GM12878 (cell line): ENCODE measurements at regions not wholly inside any gene's neighbourhood (a gene's known extent, or its start where the extent isn't known, plus 50 kb on each side); places are given as distances from the start of the nearest gene placed in this dataset.

Experiments
- BRCA1 ChIP-seq: IDR thresholded peaks from 2 replicates; pipeline ENCODE4 v1.6.1; 2011; ENCODE audit warnings: low read depth, low read length, improper control_type of control experiment
- CTCF ChIP-seq, 3 experiments: IDR thresholded peaks in 2 of 3; conservative IDR thresholded peaks in 1 of 3; 2 replicates each; pipeline ENCODE4 v1.5.1; 2011; ENCODE audit warnings: low read depth in 3 of 3, low read length in 3 of 3, mild to moderate bottlenecking in 3 of 3, control low read depth in 2 of 3, moderate library complexity in 2 of 3, inconsistent platforms in 1 of 3, mixed read lengths in 1 of 3; ENCODE audit not compliant: control insufficient read depth in 2 of 3, insufficient read depth in 1 of 3; ENCODE audit errors: extremely low read depth in 1 of 3
- EZH2 ChIP-seq: IDR thresholded peaks from 2 replicates; pipeline ENCODE4 v1.6.1; 2012; ENCODE audit warnings: low read depth, mild to moderate bottlenecking, control low read depth, inconsistent platforms, low read length, borderline replicate concordance; ENCODE audit not compliant: control insufficient read depth
- HCFC1 ChIP-seq: fragments of 150-350 bp; IDR thresholded peaks from 2 replicates; pipeline ENCODE4 v1.6.1; 2014; ENCODE audit warnings: low read length
- MTA3 ChIP-seq: IDR thresholded peaks from 2 replicates; pipeline ENCODE4 v1.6.1; 2012; ENCODE audit warnings: low read length, inconsistent platforms, borderline replicate concordance
- POLR2A ChIP-seq: IDR thresholded peaks from 2 replicates; pipeline ENCODE4 v1.6.1; 2011; ENCODE audit warnings: low read depth, mild to moderate bottlenecking, low read length
- SIN3A ChIP-seq: IDR thresholded peaks from 2 replicates; pipeline ENCODE4 v1.6.1; 2012; ENCODE audit warnings: low read depth, low read length, improper control_type of control experiment
- SIX5 ChIP-seq: IDR thresholded peaks from 2 replicates; pipeline ENCODE4 v1.6.1; 2011; ENCODE audit warnings: mild to moderate bottlenecking, low read depth, low read length, moderate library complexity; ENCODE audit not compliant: severe bottlenecking
- ZNF384 ChIP-seq: IDR thresholded peaks from 2 replicates; pipeline ENCODE4 v1.6.1; 2012; ENCODE audit warnings: low read depth, mild to moderate bottlenecking, low read length, improper control_type of control experiment, borderline replicate concordance
- TF ChIP-seq, protein P1 (sequence below): fragments of 450-650 bp; IDR thresholded peaks from 2 replicates; pipeline ENCODE4 v1.6.1; 2014; ENCODE audit warnings: mild to moderate bottlenecking
- TF ChIP-seq, protein P2 (sequence below): fragments of 450-650 bp; IDR thresholded peaks from 2 replicates; pipeline ENCODE4 v1.6.1; 2016; ENCODE audit warnings: mild to moderate bottlenecking, moderate library complexity, borderline replicate concordance

DNA sequence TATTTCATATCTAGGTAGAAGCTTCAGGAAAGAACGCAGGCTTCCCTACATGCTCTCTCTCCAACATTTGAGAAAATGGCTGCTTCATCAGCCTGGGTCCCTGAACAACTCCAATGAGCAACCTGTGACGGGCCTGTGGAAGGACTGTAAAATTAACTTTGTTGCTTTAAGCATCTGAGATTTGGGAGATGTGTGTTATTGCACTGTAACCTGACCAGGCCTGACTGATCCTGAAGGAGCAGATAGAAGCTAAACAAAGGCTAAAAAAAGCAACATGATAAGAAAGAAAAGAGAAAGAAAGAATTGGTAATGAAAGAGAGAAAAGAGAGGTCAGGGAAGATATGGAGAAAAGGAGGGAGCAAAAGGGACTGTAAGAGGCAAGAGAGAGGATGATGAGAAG, 77.1 kb upstream of the MBNL2 start:
- TF ChIP-seq EZH2: no peak
- TF ChIP-seq MTA3: no peak
- no peak for TF ChIP-seq SIX5
- TF ChIP-seq SIN3A: no peak
- TF ChIP-seq HCFC1: no peak
- TF ChIP-seq, protein P1, sequence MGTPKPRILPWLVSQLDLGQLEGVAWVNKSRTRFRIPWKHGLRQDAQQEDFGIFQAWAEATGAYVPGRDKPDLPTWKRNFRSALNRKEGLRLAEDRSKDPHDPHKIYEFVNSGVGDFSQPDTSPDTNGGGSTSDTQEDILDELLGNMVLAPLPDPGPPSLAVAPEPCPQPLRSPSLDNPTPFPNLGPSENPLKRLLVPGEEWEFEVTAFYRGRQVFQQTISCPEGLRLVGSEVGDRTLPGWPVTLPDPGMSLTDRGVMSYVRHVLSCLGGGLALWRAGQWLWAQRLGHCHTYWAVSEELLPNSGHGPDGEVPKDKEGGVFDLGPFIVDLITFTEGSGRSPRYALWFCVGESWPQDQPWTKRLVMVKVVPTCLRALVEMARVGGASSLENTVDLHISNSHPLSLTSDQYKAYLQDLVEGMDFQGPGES: no peak
- TF ChIP-seq CTCF (IDR thresholded peaks at IDR 0.05 in 2 of 3, conservative IDR thresholded peaks at IDR 0.05 in 1 of 3; ENCODE audit: control insufficient read depth in 2 of 3, extremely low read depth in 1 of 3, insufficient read depth in 1 of 3, low read depth in 3 of 3, low read length in 3 of 3): no peak
- no peak for TF ChIP-seq BRCA1
- no peak for TF ChIP-seq POLR2A
- no peak for TF ChIP-seq ZNF384
- TF ChIP-seq, protein P2, sequence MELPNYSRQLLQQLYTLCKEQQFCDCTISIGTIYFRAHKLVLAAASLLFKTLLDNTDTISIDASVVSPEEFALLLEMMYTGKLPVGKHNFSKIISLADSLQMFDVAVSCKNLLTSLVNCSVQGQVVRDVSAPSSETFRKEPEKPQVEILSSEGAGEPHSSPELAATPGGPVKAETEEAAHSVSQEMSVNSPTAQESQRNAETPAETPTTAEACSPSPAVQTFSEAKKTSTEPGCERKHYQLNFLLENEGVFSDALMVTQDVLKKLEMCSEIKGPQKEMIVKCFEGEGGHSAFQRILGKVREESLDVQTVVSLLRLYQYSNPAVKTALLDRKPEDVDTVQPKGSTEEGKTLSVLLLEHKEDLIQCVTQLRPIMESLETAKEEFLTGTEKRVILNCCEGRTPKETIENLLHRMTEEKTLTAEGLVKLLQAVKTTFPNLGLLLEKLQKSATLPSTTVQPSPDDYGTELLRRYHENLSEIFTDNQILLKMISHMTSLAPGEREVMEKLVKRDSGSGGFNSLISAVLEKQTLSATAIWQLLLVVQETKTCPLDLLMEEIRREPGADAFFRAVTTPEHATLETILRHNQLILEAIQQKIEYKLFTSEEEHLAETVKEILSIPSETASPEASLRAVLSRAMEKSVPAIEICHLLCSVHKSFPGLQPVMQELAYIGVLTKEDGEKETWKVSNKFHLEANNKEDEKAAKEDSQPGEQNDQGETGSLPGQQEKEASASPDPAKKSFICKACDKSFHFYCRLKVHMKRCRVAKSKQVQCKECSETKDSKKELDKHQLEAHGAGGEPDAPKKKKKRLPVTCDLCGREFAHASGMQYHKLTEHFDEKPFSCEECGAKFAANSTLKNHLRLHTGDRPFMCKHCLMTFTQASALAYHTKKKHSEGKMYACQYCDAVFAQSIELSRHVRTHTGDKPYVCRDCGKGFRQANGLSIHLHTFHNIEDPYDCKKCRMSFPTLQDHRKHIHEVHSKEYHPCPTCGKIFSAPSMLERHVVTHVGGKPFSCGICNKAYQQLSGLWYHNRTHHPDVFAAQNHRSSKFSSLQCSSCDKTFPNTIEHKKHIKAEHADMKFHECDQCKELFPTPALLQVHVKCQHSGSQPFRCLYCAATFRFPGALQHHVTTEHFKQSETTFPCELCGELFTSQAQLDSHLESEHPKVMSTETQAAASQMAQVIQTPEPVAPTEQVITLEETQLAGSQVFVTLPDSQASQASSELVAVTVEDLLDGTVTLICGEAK: no peak
